CD14-positive monocyte (primary cell): ENCODE measurements at regions not wholly inside any gene's neighbourhood (a gene's known extent, or its start where the extent isn't known, plus 50 kb on each side); places are given as distances from the start of the nearest gene placed in this dataset.

Experiments used
- DNase-seq, 3 donors: peaks; one replicate each; pipeline ENCODE4 v3.0.0-alpha.2; 2011 to 2022
- H2AFZ ChIP-seq: 2 replicates; pipeline ENCODE4 v1.6.0; 2012; ENCODE audit warnings: mild to moderate bottlenecking, low read depth, low read length, inconsistent platforms; ENCODE audit not compliant: insufficient read depth, poor library complexity, severe bottlenecking
- H3K27ac ChIP-seq, 2 donors: 1 replicate in 1 of 2; 2 replicates in 1 of 2; pipeline ENCODE4 v1.5.1; 2012 to 2013; ENCODE audit warnings: low read length in 2 of 2, control low read depth in 1 of 2, inconsistent platforms in 1 of 2, low read depth in 1 of 2, mild to moderate bottlenecking in 1 of 2
- H3K27me3 ChIP-seq, 2 donors: one replicate each; pipeline versions ENCODE4 v1.6.0 to v1.6.1; 2011 to 2013; ENCODE audit warnings: low read length in 2 of 2; ENCODE audit not compliant: control insufficient read depth in 2 of 2, insufficient read depth in 2 of 2
- H3K36me3 ChIP-seq, 2 donors: replicated peaks in 1 of 2; 1 replicate in 1 of 2; 2 replicates in 1 of 2; pipeline versions ENCODE4 v1.5.1 to v1.6.1; 2012 to 2013; ENCODE audit warnings: low read length in 2 of 2, control low read depth in 1 of 2, inconsistent platforms in 1 of 2, mild to moderate bottlenecking in 1 of 2; ENCODE audit not compliant: insufficient read depth in 2 of 2, control insufficient read depth in 1 of 2
- H3K4me1 ChIP-seq, 2 donors: 1 replicate in 1 of 2; 2 replicates in 1 of 2; pipeline versions ENCODE4 v1.5.1 to v1.6.1; 2012 to 2013; ENCODE audit warnings: low read length in 2 of 2, control low read depth in 1 of 2, inconsistent platforms in 1 of 2, mild to moderate bottlenecking in 1 of 2, moderate library complexity in 1 of 2; ENCODE audit not compliant: insufficient read depth in 2 of 2, control insufficient read depth in 1 of 2
- H3K4me2 ChIP-seq: replicated peaks from 2 replicates; pipeline ENCODE3; 2012; ENCODE audit warnings: low read length, moderate library complexity, mild to moderate bottlenecking; ENCODE audit not compliant: poor library complexity, severe bottlenecking; ENCODE audit errors: extremely low read depth
- H3K4me3 ChIP-seq, 3 experiments: fragments of 200-600 bp in 1 of 3; sonication (generic) in 1 of 3; replicated peaks in 1 of 3; 1 replicate in 2 of 3; 2 replicates in 1 of 3; pipeline ENCODE4 v1.5.1; 2011 to 2013; ENCODE audit warnings: low read length in 3 of 3, mild to moderate bottlenecking in 3 of 3, control low read depth in 2 of 3, low read depth in 2 of 3, inconsistent platforms in 1 of 3, moderate library complexity in 1 of 3
- H3K79me2 ChIP-seq: 2 replicates; pipeline ENCODE4 v1.6.0; 2012; ENCODE audit warnings: mild to moderate bottlenecking, control low read depth, inconsistent platforms, low read length, moderate library complexity; ENCODE audit not compliant: insufficient read depth
- H3K9ac ChIP-seq: 2 replicates; pipeline ENCODE4 v1.6.0; 2017; ENCODE audit warnings: low read length, mild to moderate bottlenecking; ENCODE audit not compliant: insufficient read depth, poor library complexity, severe bottlenecking
- H3K9me3 ChIP-seq, 2 donors: replicated peaks in 1 of 2; 1 replicate in 1 of 2; 2 replicates in 1 of 2; pipeline versions ENCODE4 v1.5.1 to v1.6.1; 2012 to 2013; ENCODE audit warnings: low read length in 2 of 2, control low read depth in 1 of 2; ENCODE audit not compliant: control insufficient read depth in 1 of 2, insufficient read depth in 1 of 2
- H4K20me1 ChIP-seq: 2 replicates; pipeline ENCODE4 v1.6.0; 2012; ENCODE audit warnings: mild to moderate bottlenecking, low read length, control low read depth, moderate library complexity; ENCODE audit not compliant: insufficient read depth
- H3K27ac Mint-ChIP-seq, 7 donors: one replicate each; pipeline ENCODE4 v1.8.0; 2020; ENCODE audit warnings: mild to moderate bottlenecking in 7 of 7, mixed read lengths in 7 of 7, moderate library complexity in 6 of 7, inconsistent platforms in 2 of 7
- H3K27me3 Mint-ChIP-seq, 3 donors: one replicate each; pipeline ENCODE4 v1.8.0; 2021 to 2022; ENCODE audit warnings: low read depth in 3 of 3, mild to moderate bottlenecking in 3 of 3, mixed read lengths in 3 of 3, moderate library complexity in 3 of 3, inconsistent platforms in 1 of 3
- H3K36me3 Mint-ChIP-seq, 2 donors: one replicate each; pipeline ENCODE4 v1.8.0; 2020; ENCODE audit warnings: mixed read lengths in 2 of 2, inconsistent platforms in 1 of 2, mild to moderate bottlenecking in 1 of 2
- H3K4me1 Mint-ChIP-seq: one replicate; pipeline ENCODE4 v1.8.0; 2020; ENCODE audit warnings: mild to moderate bottlenecking, mixed read lengths
- H3K4me3 Mint-ChIP-seq, 2 donors: one replicate each; pipeline ENCODE4 v1.8.0; 2020; ENCODE audit warnings: mild to moderate bottlenecking in 2 of 2, mixed read lengths in 2 of 2, moderate library complexity in 1 of 2
- H3K9me3 Mint-ChIP-seq, 7 donors: one replicate each; pipeline ENCODE4 v1.8.0; 2020 to 2022; ENCODE audit warnings: mixed read lengths in 7 of 7, mild to moderate bottlenecking in 6 of 7, moderate library complexity in 6 of 7, inconsistent platforms in 2 of 7
- whole genome bisulfite sequencing: methylation state at CpG from one replicate; pipeline ENCODE4 v1.1.5; 2013; ENCODE audit warnings: missing lambda C conversion rate; ENCODE audit not compliant: insufficient coverage; 5-methylcytosine and 5-hydroxymethylcytosine counted together
- intact Hi-C, 2 donors: fragments of 100-400 bp; cut with micrococcal nuclease; formaldehyde crosslinking; loops; one replicate each; pipeline versions ENCODE4 v1.15.0 to v1.15.1; 2023
- TF ChIP-seq, protein P1 (sequence below): fragments of 200-600 bp; IDR thresholded peaks from one replicate; pipeline ENCODE4 v1.8.0; 2022; ENCODE audit warnings: antibody characterized with exemption, mild to moderate bottlenecking

- intact Hi-C loops, result no loop called here
- Mint-ChIP-seq H3K27ac (no peak overlapping the region), H3K27me3 (no peaks in the 10 kb centered on the region), H3K4me3 (no peak overlapping the region), H3K4me1 (no peaks in the 10 kb centered on the region), H3K36me3 (no peaks in the 10 kb centered on the region), H3K9me3 (peaks cover 0 to 12% (median 6%) of the 10 kb centered on the region in 7 donors)
- Histone ChIP-seq H3K4me2 (no peak overlapping the region), H3K9me3 (peaks cover 0 to 9% of the 10 kb centered on the region in 2 donors), H3K36me3 (no peaks in the 10 kb centered on the region), H3K27me3 (no peaks in the 10 kb centered on the region), H3K27ac (no peak overlapping the region), H3K9ac (no peak overlapping the region), H3K4me1 (no peaks in the 10 kb centered on the region), H3K79me2 (no peaks in the 10 kb centered on the region), H2AFZ (no peak overlapping the region), H3K4me3 (no peak overlapping the region), H4K20me1 (no peaks in the 10 kb centered on the region)
- TF ChIP-seq, protein P1, sequence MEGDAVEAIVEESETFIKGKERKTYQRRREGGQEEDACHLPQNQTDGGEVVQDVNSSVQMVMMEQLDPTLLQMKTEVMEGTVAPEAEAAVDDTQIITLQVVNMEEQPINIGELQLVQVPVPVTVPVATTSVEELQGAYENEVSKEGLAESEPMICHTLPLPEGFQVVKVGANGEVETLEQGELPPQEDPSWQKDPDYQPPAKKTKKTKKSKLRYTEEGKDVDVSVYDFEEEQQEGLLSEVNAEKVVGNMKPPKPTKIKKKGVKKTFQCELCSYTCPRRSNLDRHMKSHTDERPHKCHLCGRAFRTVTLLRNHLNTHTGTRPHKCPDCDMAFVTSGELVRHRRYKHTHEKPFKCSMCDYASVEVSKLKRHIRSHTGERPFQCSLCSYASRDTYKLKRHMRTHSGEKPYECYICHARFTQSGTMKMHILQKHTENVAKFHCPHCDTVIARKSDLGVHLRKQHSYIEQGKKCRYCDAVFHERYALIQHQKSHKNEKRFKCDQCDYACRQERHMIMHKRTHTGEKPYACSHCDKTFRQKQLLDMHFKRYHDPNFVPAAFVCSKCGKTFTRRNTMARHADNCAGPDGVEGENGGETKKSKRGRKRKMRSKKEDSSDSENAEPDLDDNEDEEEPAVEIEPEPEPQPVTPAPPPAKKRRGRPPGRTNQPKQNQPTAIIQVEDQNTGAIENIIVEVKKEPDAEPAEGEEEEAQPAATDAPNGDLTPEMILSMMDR, result no peak
- WGBS, result no CpG with 5 or more reads among the region's 1 CpG
- no peak for DNase-seq
These were observed 1127.6 kb downstream of the ADGRL3 start for GRCh38 chr4:62327612-62328297.

DNA sequence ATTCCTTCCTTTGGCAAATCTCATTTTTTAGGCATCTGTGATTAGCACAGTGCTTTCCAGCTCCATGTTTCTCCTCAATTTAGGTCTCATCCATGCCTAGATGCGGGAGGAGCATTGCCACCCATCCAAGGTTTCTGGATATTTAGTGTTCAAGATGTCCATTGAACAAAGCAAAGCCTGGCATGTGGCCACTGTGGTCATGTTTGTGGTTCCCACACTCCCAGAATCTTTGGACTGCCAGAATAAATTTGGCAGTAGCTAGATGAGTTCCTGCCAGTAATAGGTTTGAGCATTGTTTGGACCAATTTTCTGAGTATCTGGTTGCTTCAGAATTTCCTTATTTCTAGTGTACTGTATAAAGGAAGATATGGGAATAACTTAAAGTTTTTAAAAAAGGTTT, 1124.1 kb downstream of the ADGRL3 start:
- intact Hi-C loops, result no loop called here
- no peak overlapping the region for H3K4me3 Mint-ChIP-seq
- H3K4me2 ChIP-seq, result no peak overlapping the region
- H3K27ac ChIP-seq, result no peak overlapping the region
- no peaks in the 10 kb centered on the region for H3K27me3 ChIP-seq
- no peaks in the 10 kb centered on the region for H4K20me1 ChIP-seq
- DNase-seq, result no peak
- no peak overlapping the region for H3K27ac Mint-ChIP-seq
- H3K79me2 ChIP-seq, result no peaks in the 10 kb centered on the region
- TF ChIP-seq, protein P1, result no peak
- H3K36me3 Mint-ChIP-seq, result no peaks in the 10 kb centered on the region
- no peaks in the 10 kb centered on the region for H3K27me3 Mint-ChIP-seq
- H2AFZ ChIP-seq, result no peak overlapping the region
- H3K36me3 ChIP-seq, result no peaks in the 10 kb centered on the region
- no peaks in the 10 kb centered on the region for H3K4me1 Mint-ChIP-seq
- no peaks in the 10 kb centered on the region for H3K4me1 ChIP-seq
- 100% methylated on average over 1 of the region's 1 CpG for WGBS
- no peak overlapping the region for H3K9ac ChIP-seq
- H3K9me3 ChIP-seq, result no peaks in the 10 kb centered on the region
- H3K9me3 Mint-ChIP-seq, result peaks cover 0 to 10% (median 2%) of the 10 kb centered on the region in 7 donors
- H3K4me3 ChIP-seq, result no peak overlapping the region
